ENCODE measurements at regions not wholly inside any gene's neighbourhood (a gene's known extent, or its start where the extent isn't known, plus 50 kb on each side); places are given as distances from the start of the nearest gene placed in this dataset.

- Histone ChIP-seq H3K27ac (no peak overlapping the region), H3K9me3 (no peaks in the 10 kb centered on the region), H3K27me3 (no peaks in the 10 kb centered on the region), H3K4me3 (no peak overlapping the region), H3K36me3 (no peaks in the 10 kb centered on the region), H3K4me1 (no peaks in the 10 kb centered on the region)
- DNase-seq, result no peak
- TF ChIP-seq POLR2A (IDR thresholded peaks at IDR 0.05) (no peak), CTCF (IDR thresholded peaks at IDR 0.05) (no peak)
Observed at GRCh38 chr14:36428350-36428749, 91.7 kb downstream of the NKX2-1 start.

DNA sequence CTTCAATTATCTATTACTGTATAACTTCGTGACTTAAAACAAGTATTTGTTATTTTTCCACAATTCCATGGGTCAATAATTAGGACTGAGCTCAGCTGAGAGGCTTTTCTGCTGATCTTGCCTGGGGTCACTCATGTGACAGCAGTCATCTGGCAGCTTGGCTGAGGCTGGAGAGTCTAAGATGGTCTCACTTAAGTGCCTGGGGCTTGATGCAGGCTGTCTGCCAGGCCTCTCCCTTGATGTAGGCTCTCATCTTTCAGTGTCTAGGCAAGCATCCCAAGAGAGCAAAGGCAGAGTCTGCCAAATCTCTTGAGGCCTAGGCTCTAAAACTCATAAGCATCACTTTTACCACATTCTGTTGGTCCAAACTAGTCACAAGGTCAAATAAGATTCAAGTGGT lies 93.2 kb downstream of the NKX2-1 start:
- Histone ChIP-seq H3K4me3 (no peak overlapping the region), H3K27me3 (no peaks in the 10 kb centered on the region), H3K4me1 (no peaks in the 10 kb centered on the region), H3K27ac (no peak overlapping the region), H3K9me3 (no peaks in the 10 kb centered on the region), H3K36me3 (no peaks in the 10 kb centered on the region)
- no peak for DNase-seq
- TF ChIP-seq POLR2A (IDR thresholded peaks at IDR 0.05) (no peak), CTCF (IDR thresholded peaks at IDR 0.05) (no peak)

DNA sequence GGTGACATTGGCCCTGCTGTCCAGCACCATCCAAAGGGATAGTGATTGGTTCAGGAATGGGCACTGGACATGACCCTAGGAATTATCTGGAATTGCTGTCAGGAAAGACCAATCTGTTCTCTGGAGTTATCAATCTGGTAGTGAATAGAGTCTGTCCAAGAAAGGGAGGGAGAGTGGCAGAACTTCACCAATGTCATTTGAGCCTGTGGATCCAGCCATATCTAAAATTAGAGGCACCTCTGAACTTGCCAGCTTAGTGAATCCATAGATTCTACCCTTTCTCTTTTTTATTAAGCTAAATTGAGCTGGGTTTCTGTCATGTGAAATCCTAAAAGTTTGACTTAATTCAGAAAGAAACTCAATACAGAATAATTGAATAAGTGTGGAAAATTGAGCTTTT lies 93.9 kb downstream of the NKX2-1 start:
- no peaks in the 10 kb centered on the region for H3K4me1 ChIP-seq
- no peak for DNase-seq
- no peaks in the 10 kb centered on the region for H3K9me3 ChIP-seq
- H3K27me3 ChIP-seq, result no peaks in the 10 kb centered on the region
- no peak overlapping the region for H3K27ac ChIP-seq
- H3K36me3 ChIP-seq, result no peaks in the 10 kb centered on the region
- no peak for TF ChIP-seq POLR2A (IDR thresholded peaks at IDR 0.05)
- no peak for TF ChIP-seq CTCF (IDR thresholded peaks at IDR 0.05)
- H3K4me3 ChIP-seq, result no peak overlapping the region

- H3K9me3 ChIP-seq, result no peaks in the 10 kb centered on the region
- no peak overlapping the region for H3K27ac ChIP-seq
- no peak for DNase-seq
- no peak overlapping the region for H3K4me3 ChIP-seq
- no peaks in the 10 kb centered on the region for H3K36me3 ChIP-seq
- TF ChIP-seq POLR2A (IDR thresholded peaks at IDR 0.05) (no peak), CTCF (IDR thresholded peaks at IDR 0.05) (no peak)
- no peaks in the 10 kb centered on the region for H3K4me1 ChIP-seq
- H3K27me3 ChIP-seq, result no peaks in the 10 kb centered on the region
Observed at GRCh38 chr14:36424478-36425102, 95.4 kb downstream of the NKX2-1 start.

- TF ChIP-seq CTCF (IDR thresholded peaks at IDR 0.05) (no peak), POLR2A (IDR thresholded peaks at IDR 0.05) (no peak)
- Histone ChIP-seq H3K9me3 (no peaks in the 10 kb centered on the region), H3K4me3 (no peak overlapping the region), H3K36me3 (no peaks in the 10 kb centered on the region), H3K27ac (no peak overlapping the region), H3K27me3 (no peaks in the 10 kb centered on the region), H3K4me1 (no peaks in the 10 kb centered on the region)
- DNase-seq, result no peak
Observed at GRCh38 chr14:36423430-36423829, 96.6 kb downstream of the NKX2-1 start.

Data from Peyer's patch (tissue), 4 donors.